ENCODE measurements at regions not wholly inside any gene's neighbourhood (a gene's known extent, or its start where the extent isn't known, plus 50 kb on each side); places are given as distances from the start of the nearest gene placed in this dataset.

- intact Hi-C loops (cut with DNase I): no loop called here
- DNase-seq (no peak), ATAC-seq (no peak)
These were observed 152.9 kb downstream of the C9orf50 start for GRCh38 chr9:129467739-129468666.

- intact Hi-C loops (cut with DNase I): no loop called here
- no peak for DNase-seq
- ATAC-seq: no peak
These were observed 153.8 kb downstream of the C9orf50 start for GRCh38 chr9:129467004-129467588.

- ATAC-seq (no peak), DNase-seq (no peak)
- intact Hi-C loops (cut with DNase I): no loop called here
These were observed 154.9 kb downstream of the C9orf50 start for GRCh38 chr9:129465834-129466535.

- peak in 1 of 2 donors; percentile 6 for ATAC-seq
- DNase-seq: peak; percentile 59
- intact Hi-C loops (cut with DNase I): no loop called here
These were observed 155.7 kb downstream of the C9orf50 start for GRCh38 chr9:129464972-129465833.

- DNase-seq (no peak), ATAC-seq (no peak)
- intact Hi-C loops (cut with DNase I): no loop called here
These were observed 156.9 kb downstream of the C9orf50 start for GRCh38 chr9:129463994-129464393.

- DNase-seq (no peak), ATAC-seq (no peak)
- intact Hi-C loops (cut with DNase I): no loop called here
These were observed 157.4 kb downstream of the C9orf50 start for GRCh38 chr9:129463477-129463876.

- no peak for ATAC-seq
- DNase-seq: no peak
- intact Hi-C loops (cut with DNase I): no loop called here
These were observed 158.5 kb downstream of the C9orf50 start for GRCh38 chr9:129462360-129462759.

- peak; percentile 92 to 93 for ATAC-seq
- peak; percentile 98 for DNase-seq
- intact Hi-C loops (cut with DNase I): no loop called here
These were observed 160.3 kb downstream of the C9orf50 start for GRCh38 chr9:129460323-129461261.

- ATAC-seq: peak; percentile 7 to 15
- DNase-seq: no peak
These were observed 161.2 kb downstream of the C9orf50 start for GRCh38 chr9:129459547-129460322.

GRCh38 chr9:129458663-129459546, 162.0 kb downstream of the C9orf50 start:
- DNase-seq (peak; percentile 63), ATAC-seq (peak; percentile 18 to 51)
- intact Hi-C loops (cut with DNase I): loop anchor here in 1 of 2 donors (5.0 kb wide), 1 partner anchor 42 kb away; no protein-coding TSS in a partner anchor

More at GRCh38 chr9:129459547-129460322, 161.2 kb downstream of the C9orf50 start:
- intact Hi-C loops (cut with DNase I): loop anchor here in 1 of 2 donors (5.0 kb wide), 1 partner anchor 42 kb away; no protein-coding TSS in a partner anchor

GRCh38 chr9:129458155-129458661, 162.7 kb downstream of the C9orf50 start:
- DNase-seq (peak; percentile 54), ATAC-seq (no peak)
- intact Hi-C loops (cut with DNase I): loop anchor here in 1 of 2 donors (5.0 kb wide), 1 partner anchor 41 kb away; no protein-coding TSS in a partner anchor

- no peak for DNase-seq
- no peak for ATAC-seq
- intact Hi-C loops (cut with DNase I): loop anchor here in 1 of 2 donors (5.0 kb wide), 1 partner anchor 40 kb away; no protein-coding TSS in a partner anchor
These were observed 163.5 kb downstream of the C9orf50 start for GRCh38 chr9:129457325-129457779.

- no peak for DNase-seq
- intact Hi-C loops (cut with DNase I): loop anchor here in 1 of 2 donors (5.0 kb wide), 1 partner anchor 39 kb away; no protein-coding TSS in a partner anchor
- no peak for ATAC-seq
These were observed 164.2 kb downstream of the C9orf50 start for GRCh38 chr9:129456549-129457324.

GRCh38 chr9:129455151-129455995, 165.5 kb downstream of the C9orf50 start:
- intact Hi-C loops (cut with DNase I): loop anchor here in 1 of 2 donors (5.0 kb wide), 1 partner anchor 38 kb away; no protein-coding TSS in a partner anchor
- no peak for ATAC-seq
- no peak for DNase-seq

All from left cardiac atrium (tissue), 4 donors.